ENCODE measurements at regions not wholly inside any gene's neighbourhood (a gene's known extent, or its start where the extent isn't known, plus 50 kb on each side); places are given as distances from the start of the nearest gene placed in this dataset.

- no peaks in the 10 kb centered on the region for H3K4me1 ChIP-seq (ENCODE audit: insufficient read depth)
- no peaks in the 10 kb centered on the region; the same call in 2 of the 3 replicates for H3K9me3 Mint-ChIP-seq
- H3K79me2 ChIP-seq (replicated peaks; ENCODE audit: insufficient read depth), result no peaks in the 10 kb centered on the region
- peaks cover 5% of the 10 kb centered on the region for H3K27me3 Mint-ChIP-seq (ENCODE audit: insufficient read depth, low read depth, poor library complexity)
- TF ChIP-seq CTCF (conservative IDR thresholded peaks at IDR 0.05; ENCODE audit: low read depth in 2 of 2) (no peak), EZH2phosphoT487 (IDR thresholded peaks at IDR 0.05; ENCODE audit: unreplicated experiment) (no peak), POLR2AphosphoS5 (IDR thresholded peaks at IDR 0.05; ENCODE audit: low read depth) (no peak), ETS1 (IDR thresholded peaks at IDR 0.05) (no peak), ZNF114 (CRISPR knock-in tag; IDR thresholded peaks at IDR 0.05) (no peak), JUNB (IDR thresholded peaks at IDR 0.05; ENCODE audit: unreplicated experiment) (no peak), ZNF462 (CRISPR knock-in tag; IDR thresholded peaks at IDR 0.05) (no peak), CREB1 (CRISPR knock-in tag; IDR thresholded peaks at IDR 0.05; ENCODE audit: low read depth) (no peak), ZNF331 (CRISPR knock-in tag; IDR thresholded peaks at IDR 0.05; ENCODE audit: low read depth) (no peak), EZH2 (IDR thresholded peaks at IDR 0.05; ENCODE audit: low read depth, unreplicated experiment) (no peak), STAT1 (IDR thresholded peaks at IDR 0.05; ENCODE audit: unreplicated experiment) (no peak), NANOG (IDR thresholded peaks at IDR 0.05; ENCODE audit: borderline replicate concordance) (no peak)
- H3K4me2 ChIP-seq, result no peak overlapping the region
- H2AFZ ChIP-seq, result no peak overlapping the region
- H4K20me1 ChIP-seq (replicated peaks; ENCODE audit: insufficient read depth), result no peaks in the 10 kb centered on the region
- no peaks in the 10 kb centered on the region for H3K36me3 ChIP-seq (ENCODE audit: insufficient read depth)
- no peak overlapping the region for H3K4me3 ChIP-seq
- no peaks in the 10 kb centered on the region for H3K27me3 ChIP-seq (ENCODE audit: insufficient read depth)
- H3F3A ChIP-seq (replicated peaks; ENCODE audit: low read depth), result no peaks in the 10 kb centered on the region
- H3K4me3 Mint-ChIP-seq, result no peak overlapping the region
- peaks cover 11% of the 10 kb centered on the region; the same call in 2 of the 3 replicates for H3K4me1 Mint-ChIP-seq
- no peak for ATAC-seq
- H3K27ac Mint-ChIP-seq, result no peak overlapping the region
- H3K9me2 ChIP-seq (ENCODE audit: insufficient read depth), result no peaks in the 10 kb centered on the region
- no peaks in the 10 kb centered on the region for H3K36me3 Mint-ChIP-seq (ENCODE audit: low read depth)
- no peak overlapping the region for H3K27ac ChIP-seq (ENCODE audit: low read depth)
- no peak for DNase-seq (ENCODE audit: low spot score)
Observed at GRCh38 chr4:156196722-156197121, 243.1 kb upstream of the CTSO start.

Data from GM23338 (cell line).